Fibroblast of peridontal ligament (primary cell): ENCODE measurements at regions not wholly inside any gene's neighbourhood (a gene's known extent, or its start where the extent isn't known, plus 50 kb on each side); places are given as distances from the start of the nearest gene placed in this dataset.
"Not testable (repeated sequence)": the region's sequence is repeated elsewhere in the genome, so short reads cannot be mapped to it uniquely, and the experiment has no call there.

Source experiments
- DNase-seq: peaks from one replicate; pipeline ENCODE4 v3.0.0-alpha.2; 2010; ENCODE audit errors: extremely low read depth

DNA sequence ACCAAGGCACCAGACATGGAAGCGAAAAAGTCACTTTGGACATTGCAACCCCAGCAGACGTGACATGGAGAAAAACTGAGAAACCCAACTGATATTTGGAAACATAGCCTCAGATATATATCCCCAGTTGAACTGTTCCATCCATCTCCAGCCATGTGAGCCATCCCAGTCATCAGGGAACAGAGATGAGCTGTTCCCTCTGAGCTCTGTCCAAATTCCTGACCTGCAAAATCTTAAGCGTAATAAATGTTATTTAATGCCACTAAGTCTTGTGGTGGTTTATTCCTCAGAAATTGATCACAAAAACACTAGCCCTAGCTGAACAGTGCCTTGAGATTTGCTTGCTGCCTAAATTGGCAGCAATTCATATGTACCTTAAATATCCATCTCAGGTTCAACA lies 182.8 kb downstream of the NRP2 start:
- DNase-seq: no peak

DNA sequence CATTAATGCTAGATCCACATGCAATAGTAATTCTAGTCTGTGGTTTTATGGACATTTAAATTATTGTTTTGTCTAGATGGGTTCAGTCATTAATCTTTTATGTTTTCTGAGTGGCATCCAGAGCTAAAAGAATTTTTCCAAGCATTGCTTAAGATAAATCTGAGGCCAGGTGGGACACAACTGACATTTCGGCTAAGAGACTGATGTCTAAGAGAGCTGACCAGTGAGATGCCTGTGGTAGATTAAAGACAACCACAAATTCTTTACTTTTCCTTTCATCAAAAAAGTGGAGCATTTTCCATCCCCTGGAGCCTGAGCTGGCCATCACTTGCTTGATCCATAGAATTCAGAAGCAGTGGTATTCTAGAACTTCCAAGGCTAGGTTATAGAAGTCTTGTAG lies 182.2 kb downstream of the NRP2 start:
- no peak for DNase-seq

DNA sequence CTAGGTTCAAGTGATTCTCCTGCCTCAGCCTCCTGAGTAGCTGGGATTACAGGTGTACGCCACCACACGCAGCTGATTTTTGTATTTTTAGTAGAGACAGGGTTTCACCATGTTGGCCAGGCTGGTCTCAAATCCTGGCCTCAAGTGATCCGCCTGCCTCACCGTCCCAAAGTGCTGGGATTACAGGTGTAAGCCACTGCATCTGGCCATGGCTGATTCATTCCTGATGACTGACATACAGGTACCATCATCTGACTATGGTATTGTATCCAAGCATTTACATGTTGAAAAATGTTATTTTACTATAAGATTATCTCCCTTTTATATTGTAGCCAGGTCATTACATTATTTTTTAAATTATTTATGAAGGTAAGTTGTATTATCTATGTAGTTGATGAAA lies 180.5 kb downstream of the NRP2 start:
- DNase-seq: not testable (repeated sequence)

GRCh38 chr2:205860885-205861284 lies 178.6 kb downstream of the NRP2 start:
- no peak for DNase-seq

DNA sequence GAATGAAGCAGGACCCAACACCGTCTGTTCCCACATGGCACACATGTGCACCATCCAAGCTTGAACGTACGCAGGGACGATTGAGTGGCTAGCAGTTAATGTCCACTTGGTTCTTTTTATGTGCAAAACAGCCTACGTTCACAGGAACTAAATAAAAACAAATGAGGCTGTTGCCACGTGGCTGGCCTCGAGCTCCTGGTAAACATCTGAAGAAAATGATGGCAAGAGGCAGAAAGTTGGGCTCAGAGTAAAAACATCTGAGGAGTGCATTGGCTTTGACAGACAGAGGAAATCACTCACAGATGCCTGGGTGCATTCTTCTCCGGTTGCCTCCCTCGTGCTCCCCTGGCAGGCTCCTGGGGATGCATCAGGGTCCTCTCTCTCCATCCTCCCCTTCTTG lies 177.9 kb downstream of the NRP2 start:
- DNase-seq: no peak

- peak; percentile 31 for DNase-seq
Measured at GRCh38 chr2:205858881-205859441, 176.7 kb downstream of the NRP2 start.

- DNase-seq: no peak
Measured at GRCh38 chr2:205858275-205858674, 176.0 kb downstream of the NRP2 start.

DNA sequence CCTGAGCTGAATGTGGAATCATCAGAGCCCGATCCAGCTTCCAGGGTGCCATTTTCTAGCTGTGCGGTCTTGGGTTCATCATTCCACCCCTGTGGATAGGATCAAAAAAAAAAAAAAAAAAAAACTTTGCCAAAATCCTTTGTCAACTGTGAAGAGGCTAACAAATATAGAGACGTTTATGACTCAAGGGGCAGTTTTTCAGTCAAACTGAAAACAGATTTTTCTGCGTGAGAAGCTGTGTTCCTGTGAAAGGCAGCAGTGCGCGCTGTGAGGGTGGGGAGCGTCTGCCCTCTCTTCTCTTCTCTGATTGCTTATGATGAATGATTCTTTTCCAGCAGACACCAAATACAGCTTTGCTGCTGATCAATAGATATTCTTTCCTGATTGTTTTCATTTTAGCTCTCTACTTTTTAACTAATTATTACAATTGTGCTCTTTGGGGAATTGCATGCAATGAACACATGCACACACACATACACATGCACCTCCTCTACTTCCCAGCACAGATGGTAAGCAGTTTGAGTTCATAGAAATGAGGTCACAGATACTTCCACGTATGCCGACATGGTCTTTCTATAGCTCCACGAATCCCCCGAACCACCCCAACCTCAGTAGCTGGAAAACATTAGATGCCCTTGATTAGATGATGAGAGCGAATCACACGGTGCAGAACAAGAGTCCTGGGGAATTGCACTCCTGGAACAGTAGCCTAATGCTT lies 175.4 kb downstream of the NRP2 start:
- DNase-seq: no peak

- DNase-seq: no peak
Measured at GRCh38 chr2:205852457-205852856, 170.2 kb downstream of the NRP2 start.

GRCh38 chr2:205850611-205851010 lies 168.3 kb downstream of the NRP2 start:
- no peak for DNase-seq

DNA sequence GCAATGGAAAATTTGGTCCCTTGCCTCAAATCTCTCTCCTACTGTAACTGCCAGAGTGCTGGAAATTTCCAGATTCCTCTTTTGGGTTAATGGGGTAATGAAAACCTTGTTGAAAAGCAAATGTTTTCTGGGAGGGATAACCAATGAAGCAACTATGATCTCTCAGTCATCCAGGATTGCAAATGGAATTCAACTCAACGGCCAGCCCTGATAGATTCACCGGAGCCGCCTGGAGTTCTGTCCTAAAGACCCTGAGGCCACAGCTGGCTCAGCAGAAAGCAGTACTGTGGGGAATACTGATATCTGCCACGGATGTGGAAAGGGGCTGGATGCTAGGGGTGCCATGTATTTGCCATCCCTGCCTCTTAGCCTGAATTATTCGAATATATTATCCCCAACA lies 167.8 kb downstream of the NRP2 start:
- DNase-seq: no peak

DNA sequence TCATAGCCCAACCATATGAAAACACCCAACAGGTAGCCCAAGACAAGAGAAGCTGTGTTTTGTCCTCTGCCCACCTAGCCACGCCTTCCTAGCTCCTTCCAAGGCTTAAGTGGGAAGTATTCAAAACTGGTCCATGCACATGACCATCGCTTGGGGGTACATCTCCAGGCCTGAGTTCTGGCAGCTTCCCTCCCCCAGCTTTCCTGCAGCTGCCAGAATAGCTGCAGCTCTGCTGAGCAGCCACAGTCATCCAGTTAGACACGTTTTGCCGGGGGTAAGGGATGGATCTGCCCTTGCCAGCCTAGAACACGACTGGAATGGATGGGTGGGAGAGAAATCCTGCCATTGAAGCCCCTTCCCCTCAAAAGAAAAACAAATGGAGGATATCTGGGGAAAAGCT lies 166.8 kb downstream of the NRP2 start:
- DNase-seq: no peak

- peak; percentile 89 for DNase-seq
Measured at GRCh38 chr2:205848601-205849000, 166.3 kb downstream of the NRP2 start.
